HCT116 (cell line): ENCODE measurements at regions not wholly inside any gene's neighbourhood (a gene's known extent, or its start where the extent isn't known, plus 50 kb on each side); places are given as distances from the start of the nearest gene placed in this dataset.

ENCODE experiments used
- CTCF ChIP-seq, 3 experiments: fragments of 200-600 bp in 1 of 3; sonication (generic) in 1 of 3; IDR thresholded peaks in 2 of 3; conservative IDR thresholded peaks in 1 of 3; 2 replicates each; pipeline ENCODE4 v1.5.1; 2012 to 2017; ENCODE audit warnings: low read depth in 2 of 3, low read length in 2 of 3, antibody characterized with exemption in 1 of 3, borderline replicate concordance in 1 of 3, control low read depth in 1 of 3, mild to moderate bottlenecking in 1 of 3, mixed read lengths in 1 of 3, mixed run types in 1 of 3, moderate library complexity in 1 of 3; ENCODE audit not compliant: insufficient read depth in 1 of 3
- JUND ChIP-seq: IDR thresholded peaks from 2 replicates; pipeline ENCODE4 v1.6.1; 2012
- POLR2A ChIP-seq: IDR thresholded peaks from 2 replicates; pipeline ENCODE4 v1.7.0; 2011; ENCODE audit warnings: borderline replicate concordance; ENCODE audit not compliant: insufficient read depth, insufficient read length; ENCODE audit errors: extremely low read depth
- REST ChIP-seq: IDR thresholded peaks from 2 replicates; pipeline ENCODE4 v1.6.1; 2012; ENCODE audit warnings: low read depth
- SP1 ChIP-seq: IDR thresholded peaks from 2 replicates; pipeline ENCODE4 v1.6.1; 2012; ENCODE audit warnings: low read depth
- ZBTB33 ChIP-seq: IDR thresholded peaks from 2 replicates; pipeline ENCODE4 v1.6.1; 2011; ENCODE audit warnings: mild to moderate bottlenecking, low read length, moderate library complexity; ENCODE audit not compliant: insufficient replicate concordance; ENCODE audit errors: extremely low read depth

- TF ChIP-seq CTCF (IDR thresholded peaks at IDR 0.05 in 2 of 3, conservative IDR thresholded peaks at IDR 0.05 in 1 of 3; ENCODE audit: borderline replicate concordance in 1 of 3, insufficient read depth in 1 of 3, low read depth in 2 of 3, low read length in 2 of 3): no peak
- TF ChIP-seq REST: no peak
- no peak for TF ChIP-seq POLR2A
- no peak for TF ChIP-seq JUND
- TF ChIP-seq SP1: no peak
- TF ChIP-seq ZBTB33: no peak
These were observed 400.8 kb upstream of the THBS1 start for GRCh38 chr15:39180030-39180429.
